Mesendoderm (in vitro differentiated cells): ENCODE measurements at regions not wholly inside any gene's neighbourhood (a gene's known extent, or its start where the extent isn't known, plus 50 kb on each side); places are given as distances from the start of the nearest gene placed in this dataset.
A peak's percentile ranks its signal among the peaks of the same experiment; 100 is the strongest.

Experiments used
- DNase-seq: peaks from one replicate; pipeline ENCODE4 v3.0.0; 2013
- H2AK5ac ChIP-seq: 2 replicates; pipeline ENCODE4 v1.6.1; 2013; ENCODE audit warnings: low read length, inconsistent platforms
- H2BK120ac ChIP-seq: 2 replicates; pipeline ENCODE4 v1.6.1; 2013; ENCODE audit warnings: low read depth, mild to moderate bottlenecking, low read length, moderate library complexity, mixed read lengths
- H2BK15ac ChIP-seq: replicated peaks from 2 replicates; pipeline ENCODE4 v1.6.1; 2013; ENCODE audit warnings: low read depth, mild to moderate bottlenecking, moderate library complexity
- H2BK5ac ChIP-seq: 2 replicates; pipeline ENCODE4 v1.6.1; 2013; ENCODE audit warnings: low read length, inconsistent platforms
- H3K18ac ChIP-seq: 2 replicates; pipeline ENCODE4 v1.6.1; 2013; ENCODE audit warnings: mild to moderate bottlenecking, low read length, mixed read lengths
- H3K23ac ChIP-seq: one replicate; pipeline ENCODE4 v1.6.1; 2013; ENCODE audit warnings: low read length
- H3K27ac ChIP-seq: 2 replicates; pipeline ENCODE4 v1.5.1; 2013; ENCODE audit warnings: low read depth, mild to moderate bottlenecking, inconsistent platforms, low read length, moderate library complexity
- H3K27me3 ChIP-seq: 2 replicates; pipeline ENCODE4 v1.6.1; 2013; ENCODE audit warnings: low read length, control low read depth, mild to moderate bottlenecking, inconsistent platforms; ENCODE audit not compliant: insufficient read depth, poor library complexity
- H3K36me3 ChIP-seq: 2 replicates; pipeline ENCODE4 v1.6.1; 2013; ENCODE audit warnings: low read length, inconsistent platforms; ENCODE audit not compliant: control insufficient read depth, insufficient read depth
- H3K4ac ChIP-seq: one replicate; pipeline ENCODE4 v1.6.1; 2013; ENCODE audit warnings: low read depth, mild to moderate bottlenecking, low read length, moderate library complexity
- H3K4me1 ChIP-seq: 2 replicates; pipeline ENCODE4 v1.6.1; 2013; ENCODE audit warnings: low read depth, low read length, inconsistent platforms; ENCODE audit not compliant: control insufficient read depth
- H3K4me2 ChIP-seq: 2 replicates; pipeline ENCODE4 v1.6.1; 2013; ENCODE audit warnings: low read length
- H3K4me3 ChIP-seq: 2 replicates; pipeline ENCODE4 v1.5.1; 2013; ENCODE audit warnings: mild to moderate bottlenecking, low read length
- H3K56ac ChIP-seq: one replicate; pipeline ENCODE4 v1.6.1; 2013; ENCODE audit warnings: low read length
- H3K79me1 ChIP-seq: 2 replicates; pipeline ENCODE4 v1.6.1; 2013; ENCODE audit warnings: low read length, inconsistent platforms
- H3K79me2 ChIP-seq: 2 replicates; pipeline ENCODE4 v1.6.1; 2013; ENCODE audit warnings: mild to moderate bottlenecking, low read length; ENCODE audit not compliant: control insufficient read depth, insufficient read depth
- H3K9ac ChIP-seq: 2 replicates; pipeline ENCODE4 v1.6.1; 2013; ENCODE audit warnings: low read length, inconsistent platforms
- H4K5ac ChIP-seq: one replicate; pipeline ENCODE4 v1.6.1; 2013; ENCODE audit warnings: low read length
- H4K8ac ChIP-seq: one replicate; pipeline ENCODE4 v1.6.1; 2013; ENCODE audit warnings: low read depth, mild to moderate bottlenecking, control low read depth, low read length, moderate library complexity
- WGBS: extraction: QIAGEN DNeasy Blood & Tissue Kit; methylation state at CpG from one replicate; pipeline ENCODE4 v1.1.7; 2013; ENCODE audit warnings: low lambda C conversion rate, missing lambda C conversion rate; ENCODE audit not compliant: insufficient coverage; ENCODE audit errors: extremely low coverage; 5-methylcytosine and 5-hydroxymethylcytosine counted together

DNA sequence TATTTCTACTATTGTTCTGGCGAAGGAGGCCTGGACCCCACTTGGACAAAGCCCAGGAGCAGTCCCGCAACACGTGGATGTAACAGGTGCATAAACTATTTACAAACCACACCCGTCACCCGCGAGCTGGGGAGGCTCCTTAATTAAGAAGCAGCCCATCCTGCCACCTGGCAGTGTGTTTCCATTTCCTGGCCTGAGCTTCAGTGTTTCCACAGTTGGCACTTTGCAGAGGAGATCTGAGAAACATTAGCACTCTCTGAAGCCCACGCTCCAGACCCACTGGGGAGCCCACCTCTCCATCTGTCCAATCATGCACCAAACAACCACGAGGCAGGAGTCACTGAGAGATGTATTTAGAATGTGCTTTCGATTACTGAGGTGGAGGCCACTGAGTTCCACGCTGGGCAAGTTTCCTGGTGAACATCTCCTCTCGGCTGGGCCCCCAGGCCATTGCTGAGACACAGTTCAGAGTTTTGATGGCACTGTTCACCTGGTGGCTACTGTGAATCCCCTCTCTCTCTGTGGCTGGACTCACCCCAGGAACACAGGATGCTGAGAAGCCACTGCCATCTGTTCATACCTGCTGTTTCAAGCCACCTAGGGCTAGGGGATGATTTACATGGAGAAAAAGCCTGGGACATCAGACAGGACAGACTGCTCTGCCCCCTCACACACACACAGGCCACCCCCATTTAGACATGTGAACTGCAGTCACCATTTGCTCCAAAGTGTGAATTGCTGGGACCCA lies 129.1 kb downstream of the AIPL1 start:
- no peak overlapping the region for H3K18ac ChIP-seq
- no peak overlapping the region for H3K4me3 ChIP-seq
- H2AK5ac ChIP-seq: no peak overlapping the region
- no peaks in the 10 kb centered on the region for H3K79me2 ChIP-seq
- no peak overlapping the region for H4K8ac ChIP-seq
- H4K5ac ChIP-seq: no peak overlapping the region
- no peak overlapping the region for H3K4me2 ChIP-seq
- H3K27ac ChIP-seq: no peak overlapping the region
- no peak overlapping the region for H2BK5ac ChIP-seq
- no peak overlapping the region for H2BK120ac ChIP-seq
- H3K9ac ChIP-seq: no peak overlapping the region
- H3K23ac ChIP-seq: no peak overlapping the region
- no peaks in the 10 kb centered on the region for H3K36me3 ChIP-seq
- H3K4me1 ChIP-seq: no peaks in the 10 kb centered on the region
- H3K79me1 ChIP-seq: no peaks in the 10 kb centered on the region
- H3K4ac ChIP-seq: no peak overlapping the region
- no peaks in the 10 kb centered on the region for H3K27me3 ChIP-seq
- H3K56ac ChIP-seq: no peak overlapping the region
- no peak overlapping the region for H2BK15ac ChIP-seq
- DNase-seq: no peak
- no CpG with 5 or more reads among the region's 11 CpGs for WGBS

DNA sequence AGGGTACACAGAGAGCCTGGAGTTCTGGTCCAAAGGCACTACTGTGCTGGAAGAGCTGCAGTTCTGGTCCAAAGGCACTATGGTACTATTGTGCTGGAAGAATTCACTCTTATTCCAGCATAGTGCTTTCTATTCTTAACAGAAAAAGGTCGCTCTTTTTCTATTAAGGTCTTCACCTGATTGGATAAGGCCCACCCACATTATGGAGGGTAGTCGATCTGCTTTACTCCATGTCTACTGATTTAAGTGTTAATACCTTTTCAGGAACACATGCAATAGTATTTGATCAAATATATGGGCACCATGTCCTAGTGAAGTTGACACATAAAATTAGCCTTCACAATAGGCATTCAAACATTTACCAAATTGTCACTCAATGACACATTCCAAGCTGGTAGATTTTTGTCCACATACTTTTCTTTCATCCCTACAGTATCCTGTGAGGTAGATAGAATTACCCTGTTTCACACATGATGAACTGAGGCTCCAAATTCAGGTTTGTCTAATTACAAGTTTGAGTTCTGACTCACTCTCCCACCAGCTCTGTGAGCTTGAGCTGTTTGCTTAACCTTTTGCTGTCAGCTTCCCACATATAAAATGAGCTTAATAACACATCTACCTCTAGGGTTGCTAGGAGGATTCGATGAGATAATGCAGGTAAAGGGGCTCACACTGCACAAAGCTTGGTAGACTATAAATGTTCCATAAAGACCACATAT lies 129.9 kb downstream of the AIPL1 start:
- DNase-seq: no peak
- no peaks in the 10 kb centered on the region for H3K79me1 ChIP-seq
- H3K4me1 ChIP-seq: no peaks in the 10 kb centered on the region
- H3K23ac ChIP-seq: no peak overlapping the region
- H2AK5ac ChIP-seq: no peak overlapping the region
- H3K27me3 ChIP-seq: no peaks in the 10 kb centered on the region
- H3K27ac ChIP-seq: no peak overlapping the region
- H2BK120ac ChIP-seq: no peak overlapping the region
- H3K9ac ChIP-seq: no peak overlapping the region
- no peak overlapping the region for H3K4me2 ChIP-seq
- no peak overlapping the region for H4K5ac ChIP-seq
- H3K79me2 ChIP-seq: no peaks in the 10 kb centered on the region
- no peak overlapping the region for H3K18ac ChIP-seq
- H4K8ac ChIP-seq: no peak overlapping the region
- no peak overlapping the region for H3K4ac ChIP-seq
- no peak overlapping the region for H2BK15ac ChIP-seq
- H3K4me3 ChIP-seq: no peak overlapping the region
- no peak overlapping the region for H3K56ac ChIP-seq
- no CpG with 5 or more reads among the region's 3 CpGs for WGBS
- no peak overlapping the region for H2BK5ac ChIP-seq
- no peaks in the 10 kb centered on the region for H3K36me3 ChIP-seq

DNA sequence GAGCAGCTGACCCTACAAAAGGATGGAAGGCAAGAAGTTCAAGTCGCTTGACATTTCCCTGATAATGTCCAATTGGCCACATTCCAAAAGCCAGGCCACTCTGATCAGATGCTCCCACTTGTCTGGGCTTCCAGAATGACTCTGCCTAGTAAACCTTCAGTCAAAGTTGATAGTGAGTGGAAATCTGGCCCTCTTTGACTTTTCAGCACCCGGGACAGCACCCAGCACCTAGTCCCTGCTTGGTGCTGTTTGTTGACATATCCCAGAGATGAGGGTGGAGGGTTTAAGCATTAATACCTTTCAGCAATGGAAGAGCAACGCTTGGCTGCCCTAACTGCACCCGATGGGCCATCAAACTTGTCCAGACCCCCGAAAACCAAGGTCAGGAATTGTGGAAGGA lies 131.3 kb downstream of the AIPL1 start:
- Histone ChIP-seq H3K79me1 (no peaks in the 10 kb centered on the region), H3K23ac (no peak overlapping the region), H3K27me3 (no peaks in the 10 kb centered on the region), H2BK15ac (no peak overlapping the region), H3K4ac (no peak overlapping the region), H2BK120ac (no peak overlapping the region), H3K18ac (no peak overlapping the region), H3K56ac (no peak overlapping the region), H4K5ac (no peak overlapping the region), H3K4me3 (no peak overlapping the region), H3K27ac (no peak overlapping the region), H2BK5ac (no peak overlapping the region), H3K4me1 (no peaks in the 10 kb centered on the region), H3K9ac (no peak overlapping the region), H2AK5ac (no peak overlapping the region), H4K8ac (no peak overlapping the region), H3K36me3 (no peaks in the 10 kb centered on the region), H3K4me2 (no peak overlapping the region), H3K79me2 (no peaks in the 10 kb centered on the region)
- peak; percentile 70 for DNase-seq
- no CpG with 5 or more reads among the region's 5 CpGs for WGBS

DNA sequence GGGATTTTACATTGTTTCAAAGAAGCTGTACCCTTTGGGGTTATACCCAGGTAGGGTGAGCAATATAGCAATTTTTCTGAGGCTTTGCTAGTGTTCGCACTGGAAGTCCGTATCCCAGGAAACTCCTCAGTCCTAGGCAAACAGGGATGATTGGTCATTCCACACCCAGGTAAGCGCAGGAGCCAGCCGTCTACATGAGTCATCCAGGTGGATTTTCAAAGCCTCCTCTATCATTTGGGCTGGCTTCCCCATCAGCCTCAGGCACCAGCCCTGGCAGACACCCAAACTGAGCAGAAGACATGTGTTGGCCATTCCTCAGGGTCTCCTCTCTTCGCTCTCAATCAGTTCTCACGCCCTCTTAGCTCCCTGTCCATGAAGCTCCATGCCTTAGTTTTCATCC lies 135.6 kb downstream of the AIPL1 start:
- H3K9ac ChIP-seq: no peak overlapping the region
- no CpG with 5 or more reads among the region's 6 CpGs for WGBS
- no peak overlapping the region for H2BK5ac ChIP-seq
- H4K5ac ChIP-seq: no peak overlapping the region
- no peak overlapping the region for H2BK120ac ChIP-seq
- H3K79me1 ChIP-seq: no peaks in the 10 kb centered on the region
- H3K4me1 ChIP-seq: no peaks in the 10 kb centered on the region
- no peaks in the 10 kb centered on the region for H3K36me3 ChIP-seq
- no peak overlapping the region for H2BK15ac ChIP-seq
- H3K79me2 ChIP-seq: no peaks in the 10 kb centered on the region
- no peak overlapping the region for H2AK5ac ChIP-seq
- H3K4ac ChIP-seq: no peak overlapping the region
- H3K27ac ChIP-seq: no peak overlapping the region
- no peaks in the 10 kb centered on the region for H3K27me3 ChIP-seq
- no peak overlapping the region for H3K4me3 ChIP-seq
- H3K4me2 ChIP-seq: no peak overlapping the region
- no peak for DNase-seq
- H3K23ac ChIP-seq: no peak overlapping the region
- H4K8ac ChIP-seq: no peak overlapping the region
- no peak overlapping the region for H3K56ac ChIP-seq
- no peak overlapping the region for H3K18ac ChIP-seq

DNA sequence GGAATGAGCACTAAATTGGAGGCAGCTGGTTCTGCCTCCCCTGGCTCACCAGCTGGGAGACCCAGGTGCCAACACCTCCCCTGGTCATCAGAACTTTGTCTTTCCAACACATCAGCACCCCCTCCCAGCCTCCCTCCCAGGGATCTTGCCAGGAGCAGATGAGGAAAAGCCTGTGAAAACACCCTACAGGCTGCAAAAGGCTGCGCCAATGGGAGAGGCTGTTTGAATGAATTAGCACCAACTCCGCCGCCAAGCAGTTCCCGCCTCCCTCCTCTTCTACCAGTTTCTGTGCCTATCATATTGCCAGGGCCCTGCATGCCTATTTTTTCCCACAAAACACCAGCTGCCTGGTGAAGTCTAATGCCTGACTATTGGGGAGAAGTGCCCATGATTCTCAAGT lies 137.0 kb downstream of the AIPL1 start:
- WGBS: no CpG with 5 or more reads among the region's 4 CpGs
- no peaks in the 10 kb centered on the region for H3K27me3 ChIP-seq
- no peak overlapping the region for H2BK15ac ChIP-seq

More for the DNA sequence above, 137.0 kb downstream of the AIPL1 start:
- Histone ChIP-seq H4K8ac (no peak overlapping the region), H3K79me1 (no peaks in the 10 kb centered on the region), H3K4me2 (no peak overlapping the region), H2BK5ac (no peak overlapping the region), H2BK120ac (no peak overlapping the region), H4K5ac (no peak overlapping the region), H3K23ac (no peak overlapping the region), H3K4ac (no peak overlapping the region), H3K56ac (no peak overlapping the region), H3K4me1 (no peaks in the 10 kb centered on the region), H3K4me3 (no peak overlapping the region), H3K79me2 (no peaks in the 10 kb centered on the region), H2AK5ac (no peak overlapping the region), H3K36me3 (no peaks in the 10 kb centered on the region), H3K27ac (no peak overlapping the region), H3K9ac (no peak overlapping the region), H3K18ac (no peak overlapping the region)
- no peak for DNase-seq
